Neural progenitor cell (in vitro differentiated cells): ENCODE measurements at regions not wholly inside any gene's neighbourhood (a gene's known extent, or its start where the extent isn't known, plus 50 kb on each side); places are given as distances from the start of the nearest gene placed in this dataset.

Experiments
- DNase-seq: peaks from one replicate; pipeline ENCODE4 v3.0.0-alpha.2; 2016; ENCODE audit warnings: low spot score
- H2AFZ ChIP-seq: fragments of 200-600 bp; sonication (generic); replicated peaks from 2 replicates; pipeline ENCODE4 v1.6.1; 2016; ENCODE audit warnings: antibody characterized with exemption
- H3F3A ChIP-seq: fragments of 200-600 bp; sonication (generic); 2 replicates; pipeline ENCODE4 v1.6.1; 2016; ENCODE audit warnings: antibody characterized with exemption, low read depth
- H3K27ac ChIP-seq: fragments of 200-600 bp; sonication (generic); 2 replicates; pipeline ENCODE4 v1.5.1; 2016; ENCODE audit warnings: mild to moderate bottlenecking
- H3K27me3 ChIP-seq: fragments of 200-600 bp; sonication (generic); 2 replicates; pipeline ENCODE4 v1.6.1; 2016; ENCODE audit warnings: mild to moderate bottlenecking, moderate library complexity
- H3K36me3 ChIP-seq: fragments of 200-600 bp; sonication (generic); 2 replicates; pipeline ENCODE4 v1.5.1; 2016
- H3K4me1 ChIP-seq: fragments of 200-600 bp; sonication (generic); 2 replicates; pipeline ENCODE4 v1.6.1; 2016; ENCODE audit warnings: mixed run types
- H3K4me2 ChIP-seq: fragments of 200-600 bp; sonication (generic); 2 replicates; pipeline ENCODE4 v1.6.1; 2016
- H3K4me3 ChIP-seq: fragments of 200-600 bp; sonication (generic); 2 replicates; pipeline ENCODE4 v1.5.1; 2016
- H3K79me2 ChIP-seq: fragments of 200-600 bp; sonication (generic); 2 replicates; pipeline ENCODE4 v1.6.1; 2016; ENCODE audit warnings: low read depth
- H3K9ac ChIP-seq: fragments of 200-600 bp; sonication (generic); 2 replicates; pipeline ENCODE4 v1.6.1; 2016
- H3K9me3 ChIP-seq: fragments of 200-600 bp; sonication (generic); 2 replicates; pipeline ENCODE4 v1.5.1; 2016; ENCODE audit warnings: low read depth
- H4K20me1 ChIP-seq: fragments of 200-600 bp; sonication (generic); 2 replicates; pipeline ENCODE4 v1.6.1; 2016; ENCODE audit warnings: low read depth
- H3K27ac Mint-ChIP-seq: 3 replicates; pipeline ENCODE4 v1.8.0; 2021; ENCODE audit warnings: mixed read lengths
- H3K27me3 Mint-ChIP-seq: 2 replicates; pipeline ENCODE4 v1.8.0; 2022; ENCODE audit warnings: low read depth, mild to moderate bottlenecking, inconsistent platforms, moderate library complexity, mixed read lengths; ENCODE audit not compliant: insufficient read depth
- H3K36me3 Mint-ChIP-seq: 3 replicates; pipeline ENCODE4 v1.8.0; 2021; ENCODE audit warnings: mixed read lengths
- H3K4me1 Mint-ChIP-seq: 3 replicates; pipeline ENCODE4 v1.8.0; 2021; ENCODE audit warnings: mixed read lengths
- H3K4me3 Mint-ChIP-seq: 3 replicates; pipeline ENCODE4 v1.8.0; 2021; ENCODE audit warnings: mild to moderate bottlenecking, moderate library complexity, mixed read lengths
- H3K9me3 Mint-ChIP-seq: 3 replicates; pipeline ENCODE4 v1.8.0; 2020; ENCODE audit warnings: mixed read lengths
- EZH2 ChIP-seq: fragments of 200-600 bp; sonication (generic); IDR thresholded peaks from 2 replicates; pipeline ENCODE4 v1.6.1; 2017; ENCODE audit warnings: antibody characterized with exemption, mild to moderate bottlenecking, moderate library complexity
- EZH2phosphoT487 ChIP-seq: fragments of 200-600 bp; sonication (generic); IDR thresholded peaks from 2 replicates; pipeline ENCODE4 v1.6.1; 2017; ENCODE audit warnings: antibody characterized with exemption
- TF ChIP-seq, protein P1 (sequence below): fragments of 200-600 bp; sonication (generic); IDR thresholded peaks from 2 replicates; pipeline ENCODE4 v1.5.1; 2017; ENCODE audit warnings: antibody characterized with exemption, mild to moderate bottlenecking

DNA sequence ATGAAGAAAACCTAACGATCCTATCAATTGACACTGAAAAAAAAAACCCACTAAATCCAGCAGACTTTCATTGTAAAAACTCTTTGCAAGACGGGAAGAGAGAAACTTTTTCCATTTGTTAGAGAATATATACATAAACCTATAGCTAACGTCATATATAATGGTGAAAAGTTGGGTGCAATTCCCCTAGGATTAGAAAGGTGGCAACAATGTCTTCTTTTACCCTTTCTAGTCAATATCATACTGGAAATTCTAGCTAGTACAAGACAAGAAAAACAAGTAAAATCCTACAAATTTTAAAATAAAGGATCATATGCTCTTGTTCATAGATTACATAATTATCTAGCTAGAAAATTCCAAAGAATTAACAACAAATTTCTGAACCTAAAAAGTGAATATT is 1596.5 kb upstream of the LRRTM1 start:
- Mint-ChIP-seq H3K4me3 (no peak overlapping the region), H3K27ac (no peak overlapping the region), H3K9me3 (no peaks in the 10 kb centered on the region), H3K36me3 (no peaks in the 10 kb centered on the region), H3K4me1 (no peaks in the 10 kb centered on the region), H3K27me3 (peaks cover 4% of the 10 kb centered on the region)
- DNase-seq = peak; percentile 9
- no peaks in the 10 kb centered on the region for H3K4me1 ChIP-seq
- H3K9me3 ChIP-seq = no peaks in the 10 kb centered on the region
- H3K27ac ChIP-seq = no peak overlapping the region
- H2AFZ ChIP-seq = no peak overlapping the region
- no peak overlapping the region for H3K4me3 ChIP-seq
- no peak for TF ChIP-seq EZH2
- TF ChIP-seq, protein P1, sequence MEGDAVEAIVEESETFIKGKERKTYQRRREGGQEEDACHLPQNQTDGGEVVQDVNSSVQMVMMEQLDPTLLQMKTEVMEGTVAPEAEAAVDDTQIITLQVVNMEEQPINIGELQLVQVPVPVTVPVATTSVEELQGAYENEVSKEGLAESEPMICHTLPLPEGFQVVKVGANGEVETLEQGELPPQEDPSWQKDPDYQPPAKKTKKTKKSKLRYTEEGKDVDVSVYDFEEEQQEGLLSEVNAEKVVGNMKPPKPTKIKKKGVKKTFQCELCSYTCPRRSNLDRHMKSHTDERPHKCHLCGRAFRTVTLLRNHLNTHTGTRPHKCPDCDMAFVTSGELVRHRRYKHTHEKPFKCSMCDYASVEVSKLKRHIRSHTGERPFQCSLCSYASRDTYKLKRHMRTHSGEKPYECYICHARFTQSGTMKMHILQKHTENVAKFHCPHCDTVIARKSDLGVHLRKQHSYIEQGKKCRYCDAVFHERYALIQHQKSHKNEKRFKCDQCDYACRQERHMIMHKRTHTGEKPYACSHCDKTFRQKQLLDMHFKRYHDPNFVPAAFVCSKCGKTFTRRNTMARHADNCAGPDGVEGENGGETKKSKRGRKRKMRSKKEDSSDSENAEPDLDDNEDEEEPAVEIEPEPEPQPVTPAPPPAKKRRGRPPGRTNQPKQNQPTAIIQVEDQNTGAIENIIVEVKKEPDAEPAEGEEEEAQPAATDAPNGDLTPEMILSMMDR = peak; percentile 54
- no peaks in the 10 kb centered on the region for H3K79me2 ChIP-seq
- no peaks in the 10 kb centered on the region for H3K36me3 ChIP-seq
- H3K27me3 ChIP-seq = no peaks in the 10 kb centered on the region
- H4K20me1 ChIP-seq = no peaks in the 10 kb centered on the region
- H3K4me2 ChIP-seq = no peak overlapping the region
- H3F3A ChIP-seq = no peaks in the 10 kb centered on the region
- no peak overlapping the region for H3K9ac ChIP-seq

DNA sequence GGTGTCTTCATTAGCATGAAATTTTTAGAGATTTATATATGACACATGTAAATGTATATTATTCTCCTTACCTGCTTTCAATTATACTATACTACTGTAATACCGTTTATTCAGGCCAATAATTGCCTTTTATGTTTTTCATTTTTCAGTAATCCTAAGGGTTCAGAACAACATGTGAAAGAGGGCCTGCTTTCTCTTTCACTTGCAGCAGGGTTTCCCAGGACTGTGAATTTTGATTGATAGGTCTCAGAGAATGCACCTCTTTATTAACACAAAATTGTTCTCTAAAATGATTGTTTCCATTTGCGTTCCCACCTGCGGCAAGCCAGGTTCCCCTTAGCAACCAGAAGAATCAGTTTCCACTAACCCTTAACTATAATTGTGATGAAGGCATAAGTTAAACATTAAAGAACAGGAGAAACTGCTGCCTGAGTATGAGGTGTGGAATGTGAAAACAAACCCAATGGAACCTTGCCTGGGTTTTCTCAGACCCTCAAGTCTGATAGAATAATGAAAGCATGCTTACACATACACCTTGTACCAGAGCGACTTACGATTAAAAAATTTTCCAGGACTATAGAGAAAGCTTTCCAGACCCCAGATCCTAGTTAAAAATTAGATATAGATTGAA is 1591.2 kb upstream of the LRRTM1 start:
- H3K9me3 Mint-ChIP-seq = no peaks in the 10 kb centered on the region
- Histone ChIP-seq H3K9ac (no peak overlapping the region), H3K79me2 (no peaks in the 10 kb centered on the region), H3K9me3 (no peaks in the 10 kb centered on the region), H2AFZ (no peak overlapping the region), H3K4me3 (no peak overlapping the region), H3K36me3 (no peaks in the 10 kb centered on the region), H3K4me2 (no peak overlapping the region), H3K27me3 (no peaks in the 10 kb centered on the region), H3F3A (no peaks in the 10 kb centered on the region), H3K4me1 (no peaks in the 10 kb centered on the region), H3K27ac (no peak overlapping the region), H4K20me1 (no peaks in the 10 kb centered on the region)
- no peak for DNase-seq
- no peak overlapping the region for H3K27ac Mint-ChIP-seq
- no peak overlapping the region for H3K4me3 Mint-ChIP-seq
- TF ChIP-seq, protein P1 = no peak
- TF ChIP-seq EZH2phosphoT487 (no peak), EZH2 (no peak)
- H3K27me3 Mint-ChIP-seq = peaks cover 2% of the 10 kb centered on the region
- no peaks in the 10 kb centered on the region for H3K4me1 Mint-ChIP-seq
- no peaks in the 10 kb centered on the region for H3K36me3 Mint-ChIP-seq

DNA sequence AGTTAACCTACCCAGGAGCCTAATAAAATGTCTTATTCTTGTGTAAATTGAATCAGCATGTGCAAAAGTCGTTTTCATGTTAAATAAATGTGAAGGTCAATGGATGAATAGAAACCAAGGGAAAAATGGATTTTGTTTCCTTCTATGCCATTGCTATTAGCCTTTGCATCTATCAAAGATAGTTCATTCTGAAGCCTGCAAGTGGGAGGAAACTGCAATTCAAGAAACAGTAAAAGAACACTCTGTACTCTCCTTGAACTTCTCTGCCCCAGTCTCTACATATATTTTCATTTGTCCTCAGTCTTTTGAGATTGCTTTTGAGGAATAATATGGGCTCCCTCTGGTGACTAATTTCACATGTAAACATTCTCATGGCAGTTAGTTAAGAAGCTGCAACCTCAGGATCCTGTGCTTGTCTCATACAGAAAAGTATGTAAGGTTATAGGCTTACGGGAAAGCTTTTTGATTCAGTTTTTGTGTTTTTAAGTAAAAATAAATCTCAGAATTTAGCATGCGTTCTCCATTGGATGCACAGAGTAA is 1590.0 kb upstream of the LRRTM1 start:
- Mint-ChIP-seq H3K4me3 (no peak overlapping the region), H3K27me3 (peaks cover 2% of the 10 kb centered on the region), H3K27ac (no peak overlapping the region), H3K4me1 (no peaks in the 10 kb centered on the region), H3K36me3 (no peaks in the 10 kb centered on the region), H3K9me3 (no peaks in the 10 kb centered on the region)
- no peak for TF ChIP-seq EZH2phosphoT487
- no peak for TF ChIP-seq EZH2
- TF ChIP-seq, protein P1 = no peak
- no peaks in the 10 kb centered on the region for H4K20me1 ChIP-seq
- no peaks in the 10 kb centered on the region for H3K36me3 ChIP-seq
- H3K4me1 ChIP-seq = no peaks in the 10 kb centered on the region
- H3K27ac ChIP-seq = no peak overlapping the region
- H2AFZ ChIP-seq = no peak overlapping the region
- no peak overlapping the region for H3K4me2 ChIP-seq
- no peaks in the 10 kb centered on the region for H3K79me2 ChIP-seq
- no peaks in the 10 kb centered on the region for H3K9me3 ChIP-seq
- H3K27me3 ChIP-seq = no peaks in the 10 kb centered on the region
- DNase-seq = no peak
- no peak overlapping the region for H3K9ac ChIP-seq
- no peak overlapping the region for H3K4me3 ChIP-seq
- H3F3A ChIP-seq = no peaks in the 10 kb centered on the region
